ENCODE measurements at regions not wholly inside any gene's neighbourhood (a gene's known extent, or its start where the extent isn't known, plus 50 kb on each side); places are given as distances from the start of the nearest gene placed in this dataset.

- TF ChIP-seq ZNF318 (IDR thresholded peaks at IDR 0.05; ENCODE audit: borderline replicate concordance in 1 of 2, low read depth in 1 of 2): no peak
- no peak for TF ChIP-seq NFIX (CRISPR knock-in tag; IDR thresholded peaks at IDR 0.05; ENCODE audit: low read depth)
- no peak for TF ChIP-seq TRIM25 (IDR thresholded peaks at IDR 0.05; ENCODE audit: borderline replicate concordance)
- TF ChIP-seq KLF6 (CRISPR knock-in tag; IDR thresholded peaks at IDR 0.05; ENCODE audit: borderline replicate concordance): no peak
- no peak for TF ChIP-seq RBFOX2 (IDR thresholded peaks at IDR 0.05; ENCODE audit: low read depth, low read length)
- no peak for TF ChIP-seq SMARCC2 (IDR thresholded peaks at IDR 0.05; ENCODE audit: low read depth)
- TF ChIP-seq SMAD4 (CRISPR knock-in tag; conservative IDR thresholded peaks at IDR 0.05): no peak
Observed at GRCh38 chr20:12372557-12372956, 454.9 kb downstream of the BTBD3 start (continued).
